SK-N-SH treated with all-trans-retinoic acid at 6 μM for 48 hours (cell line): ENCODE measurements at regions not wholly inside any gene's neighbourhood (a gene's known extent, or its start where the extent isn't known, plus 50 kb on each side); places are given as distances from the start of the nearest gene placed in this dataset.

Source experiments
- ARNTL ChIP-seq: fragments of 450-650 bp; formaldehyde crosslinking; IDR thresholded peaks from 2 replicates; pipeline ENCODE4 v1.5.0; 2020; ENCODE audit warnings: low read depth, mild to moderate bottlenecking, moderate library complexity, borderline replicate concordance
- ZFP3 ChIP-seq: fragments of 250-450 bp; sonication (Bioruptor Pico); IDR thresholded peaks from 2 replicates; pipeline ENCODE4 v1.5.0; 2020; ENCODE audit warnings: mild to moderate bottlenecking, moderate library complexity

DNA sequence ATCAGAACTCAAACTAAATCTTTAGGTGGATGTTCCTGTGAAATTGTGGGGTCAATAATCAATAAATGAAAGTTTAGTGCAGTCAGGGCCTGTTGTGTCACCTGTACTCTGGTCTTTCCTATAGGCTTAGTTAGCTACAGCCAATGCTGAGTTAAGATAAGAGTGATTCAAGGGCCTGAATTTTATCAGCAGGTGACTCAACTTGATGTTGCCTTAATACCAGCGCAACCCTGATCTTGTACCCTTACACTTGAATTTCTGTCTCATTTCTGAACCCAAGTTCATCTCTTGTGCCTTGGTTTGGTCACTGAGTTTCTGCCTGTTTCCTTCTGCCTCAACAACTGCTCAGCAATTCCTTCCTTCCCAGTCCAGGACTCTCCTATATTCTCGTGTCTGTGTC lies 157.0 kb upstream of the E2F7 start:
- TF ChIP-seq ZFP3 (CRISPR knock-in tag) = no peak
- TF ChIP-seq ARNTL (CRISPR knock-in tag) = no peak
